ENCODE measurements at regions not wholly inside any gene's neighbourhood (a gene's known extent, or its start where the extent isn't known, plus 50 kb on each side); places are given as distances from the start of the nearest gene placed in this dataset.
"Not testable (repeated sequence)": the region's sequence is repeated elsewhere in the genome, so short reads cannot be mapped to it uniquely, and the experiment has no call there.

- not testable (repeated sequence) for DNase-seq
These were observed 104.2 kb downstream of the CDRT15L2 start for GRCh38 chr17:20683651-20684229.

- not testable (repeated sequence) for DNase-seq
These were observed 105.5 kb downstream of the CDRT15L2 start for GRCh38 chr17:20684975-20685374.

- not testable (repeated sequence) for DNase-seq
These were observed 108.1 kb downstream of the CDRT15L2 start for GRCh38 chr17:20687584-20687983.

GRCh38 chr17:20689170-20689749, 109.7 kb downstream of the CDRT15L2 start:
- DNase-seq, result not testable (repeated sequence)

GRCh38 chr17:20692706-20693105, 113.2 kb downstream of the CDRT15L2 start:
- DNase-seq, result not testable (repeated sequence)

- DNase-seq, result not testable (repeated sequence)
These were observed 116.3 kb downstream of the CDRT15L2 start for GRCh38 chr17:20695871-20696270.

- not testable (repeated sequence) for DNase-seq
These were observed 119.1 kb downstream of the CDRT15L2 start for GRCh38 chr17:20698463-20699206.

- DNase-seq, result not testable (repeated sequence)
These were observed 121.0 kb downstream of the CDRT15L2 start for GRCh38 chr17:20700528-20700927.

- DNase-seq, result not testable (repeated sequence)
These were observed 121.8 kb downstream of the CDRT15L2 start for GRCh38 chr17:20701366-20701765.

- DNase-seq, result no peak
These were observed 123.2 kb downstream of the CDRT15L2 start for GRCh38 chr17:20702692-20703091.

- no peak for DNase-seq
These were observed 124.3 kb downstream of the CDRT15L2 start for GRCh38 chr17:20703781-20704180.

GRCh38 chr17:20705186-20705585, 125.7 kb downstream of the CDRT15L2 start:
- DNase-seq, result not testable (repeated sequence)

GRCh38 chr17:20706751-20707373, 127.3 kb downstream of the CDRT15L2 start:
- no peak for DNase-seq

GRCh38 chr17:20708821-20709220, 129.3 kb downstream of the CDRT15L2 start:
- not testable (repeated sequence) for DNase-seq

GRCh38 chr17:20716481-20716880, 137.0 kb downstream of the CDRT15L2 start:
- DNase-seq, result not testable (repeated sequence)

- DNase-seq, result no peak
These were observed 141.6 kb downstream of the CDRT15L2 start for GRCh38 chr17:20721171-20721570.

GRCh38 chr17:20724391-20724790, 144.9 kb downstream of the CDRT15L2 start:
- not testable (repeated sequence) for DNase-seq

- DNase-seq, result not testable (repeated sequence)
These were observed 147.7 kb downstream of the CDRT15L2 start for GRCh38 chr17:20727201-20727600.

- no peak for DNase-seq
These were observed 148.7 kb downstream of the CDRT15L2 start for GRCh38 chr17:20728181-20728580.

- DNase-seq, result not testable (repeated sequence)
These were observed 151.6 kb downstream of the CDRT15L2 start for GRCh38 chr17:20731131-20731530.

GRCh38 chr17:20733923-20734322, 154.4 kb downstream of the CDRT15L2 start:
- DNase-seq, result no peak

- no peak for DNase-seq
These were observed 156.3 kb downstream of the CDRT15L2 start for GRCh38 chr17:20735796-20736195.

GRCh38 chr17:20737636-20738035, 158.1 kb downstream of the CDRT15L2 start:
- DNase-seq, result not testable (repeated sequence)

Data from stimulated activated CD4-positive, alpha-beta T cell treated with anti-CD3 and anti-CD28 coated beads, Interleukin-12 subunit alpha, Interleukin-12 subunit beta, amount 100 ng/mL, for 4 hours (primary cell).